ENCODE measurements at regions not wholly inside any gene's neighbourhood (a gene's known extent, or its start where the extent isn't known, plus 50 kb on each side); places are given as distances from the start of the nearest gene placed in this dataset.
"Not testable (repeated sequence)": the region's sequence is repeated elsewhere in the genome, so short reads cannot be mapped to it uniquely, and the experiment has no call there.

DNA sequence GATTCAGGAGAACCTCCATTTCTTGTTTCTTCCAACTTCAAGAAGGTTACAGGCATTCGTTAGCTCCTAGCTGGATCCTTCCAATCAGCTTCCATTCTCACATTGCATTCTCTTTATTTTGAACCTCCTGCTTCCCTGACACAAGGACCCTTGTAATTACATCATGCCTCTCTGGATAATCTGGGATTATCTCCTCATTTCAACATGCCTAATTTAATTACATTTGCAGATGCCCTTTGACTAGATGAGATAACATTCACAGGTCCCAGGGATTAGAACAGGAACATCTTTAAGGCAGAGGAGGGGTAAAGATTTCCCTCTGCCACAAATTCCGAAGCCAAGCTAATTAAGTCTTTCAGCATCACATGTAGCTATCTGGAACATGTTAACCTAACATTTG, 753.8 kb upstream of the PCDH7 start:
- no peak for DNase-seq

DNA sequence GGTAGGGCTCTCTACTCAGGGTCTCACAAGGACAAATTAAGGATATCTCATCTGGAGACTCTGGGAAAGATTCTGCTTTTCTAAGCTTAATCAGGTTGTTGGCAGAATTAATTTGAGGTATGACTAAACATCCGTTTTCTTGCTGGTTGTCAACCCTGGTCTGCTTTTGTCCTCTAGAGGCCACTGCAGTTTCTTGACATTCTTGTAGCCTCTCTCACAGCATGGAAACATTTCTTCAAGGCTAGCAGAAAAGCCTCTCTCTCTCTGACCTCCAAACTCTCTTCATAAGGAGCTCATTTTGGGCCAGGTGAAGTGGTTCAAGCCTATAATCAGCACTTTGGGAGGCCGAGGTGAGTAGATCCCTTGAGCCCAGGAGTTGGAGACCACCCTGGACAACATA, 749.5 kb upstream of the PCDH7 start:
- no peak for DNase-seq

DNA sequence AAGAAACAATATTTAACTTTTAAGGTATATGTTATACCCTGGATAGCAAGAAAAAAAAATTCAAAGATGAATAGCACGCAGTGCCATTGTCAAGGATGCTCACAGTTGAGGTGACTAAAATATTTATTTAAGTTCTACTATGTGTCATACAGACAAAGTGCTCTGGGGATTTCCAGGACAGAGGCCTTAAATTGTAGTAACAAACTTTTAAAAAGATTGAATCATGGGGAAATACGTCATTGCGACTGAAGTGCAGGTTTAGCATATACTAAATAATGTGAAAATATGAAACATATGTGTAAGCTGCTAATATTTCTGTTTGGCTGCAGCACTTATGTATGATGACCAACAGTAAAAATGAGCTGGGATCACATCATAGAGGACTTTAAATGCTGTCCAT, 748.0 kb upstream of the PCDH7 start:
- DNase-seq: no peak

DNA sequence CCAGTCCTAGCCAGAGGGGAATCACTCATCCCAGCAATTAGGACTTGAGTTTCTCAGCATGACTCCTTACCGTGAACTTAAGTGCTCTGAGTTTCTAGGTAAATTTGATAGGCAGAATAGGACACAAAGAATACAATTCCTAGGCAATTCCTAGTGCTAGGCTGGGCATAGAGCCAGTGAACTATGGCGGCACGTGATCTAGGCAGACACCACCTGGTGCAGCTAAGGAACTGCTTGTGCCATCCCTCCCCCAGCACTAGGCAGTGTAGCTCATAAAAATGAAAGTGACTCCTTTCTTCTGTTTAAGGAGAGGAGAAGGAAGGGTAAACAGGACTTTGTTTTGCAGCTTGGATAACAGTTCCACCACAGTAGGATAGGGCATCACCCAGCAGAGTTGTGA, 736.3 kb upstream of the PCDH7 start:
- DNase-seq: no peak

DNA sequence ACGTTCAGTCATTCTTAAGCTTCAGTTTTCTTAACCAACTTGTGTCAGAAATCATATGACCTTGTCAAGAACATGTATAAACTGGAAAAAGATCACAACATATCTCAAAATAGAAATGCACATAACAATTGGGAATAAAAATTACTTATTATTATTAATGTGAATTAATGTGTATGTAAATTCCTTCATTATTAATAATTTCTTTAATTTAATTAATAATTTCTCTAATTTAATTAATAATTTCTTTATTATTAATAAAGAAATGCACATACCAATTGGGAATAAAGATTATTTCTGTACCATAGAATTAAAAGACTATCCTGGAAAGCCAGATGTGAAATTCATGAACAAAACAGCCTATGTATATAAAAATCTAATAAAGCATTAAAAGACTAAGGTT, 718.5 kb upstream of the PCDH7 start:
- DNase-seq: no peak

DNA sequence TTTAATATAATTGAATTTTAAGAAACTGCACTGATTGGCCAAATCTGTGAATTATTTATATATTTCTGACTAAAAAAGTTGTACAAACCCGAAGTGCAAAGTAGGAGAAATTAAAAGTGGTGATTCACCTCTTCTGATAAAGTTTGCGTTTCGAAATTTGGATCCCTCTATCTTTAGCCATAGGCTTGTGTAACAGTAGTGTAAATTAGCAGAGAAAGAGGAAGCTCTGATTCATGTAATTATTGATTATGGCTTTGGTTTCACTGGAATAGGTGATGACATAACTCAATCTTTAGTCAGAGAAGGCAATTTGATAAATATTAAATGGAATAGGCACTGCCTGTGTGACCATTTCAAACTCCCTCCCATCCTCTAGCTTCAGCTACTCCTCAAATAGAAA, 717.8 kb upstream of the PCDH7 start:
- DNase-seq: no peak

DNA sequence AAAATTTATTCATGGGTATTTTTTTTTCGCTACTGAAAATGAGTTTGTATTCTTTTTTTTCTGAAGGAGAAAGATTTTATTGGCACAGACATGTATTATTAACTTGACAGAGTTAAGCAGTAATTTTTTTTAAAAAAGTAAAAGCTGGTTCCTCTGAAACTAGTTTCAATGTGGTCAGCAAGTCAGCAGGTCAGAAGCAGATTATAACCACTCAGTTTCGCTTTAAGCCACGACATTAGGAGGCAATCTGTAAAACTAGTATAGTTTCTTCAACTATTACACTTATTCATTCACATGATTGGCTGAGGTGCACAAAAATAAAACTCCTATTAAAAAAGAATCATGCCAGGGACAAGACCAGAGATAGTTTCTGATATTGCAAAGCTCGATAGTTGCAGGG, 714.2 kb upstream of the PCDH7 start:
- DNase-seq: no peak

DNA sequence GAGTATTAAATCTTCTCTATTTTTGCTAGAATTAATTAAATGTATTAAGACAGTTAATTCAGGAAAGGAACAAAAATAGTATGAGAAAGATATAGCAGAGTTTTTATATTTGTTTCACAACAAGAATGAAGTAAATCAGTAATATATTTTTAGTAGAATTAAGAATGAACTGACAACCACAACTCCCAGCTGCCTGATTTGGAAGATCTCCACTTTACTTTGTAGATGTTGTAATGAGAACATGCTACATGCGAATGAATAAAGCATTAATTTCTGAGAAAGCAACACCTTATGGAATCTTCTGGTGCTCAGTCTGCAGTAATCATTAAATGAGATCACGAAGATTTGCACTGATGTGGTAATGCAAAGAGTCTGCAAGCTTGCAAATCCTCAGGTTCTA, 695.6 kb upstream of the PCDH7 start:
- DNase-seq: no peak

DNA sequence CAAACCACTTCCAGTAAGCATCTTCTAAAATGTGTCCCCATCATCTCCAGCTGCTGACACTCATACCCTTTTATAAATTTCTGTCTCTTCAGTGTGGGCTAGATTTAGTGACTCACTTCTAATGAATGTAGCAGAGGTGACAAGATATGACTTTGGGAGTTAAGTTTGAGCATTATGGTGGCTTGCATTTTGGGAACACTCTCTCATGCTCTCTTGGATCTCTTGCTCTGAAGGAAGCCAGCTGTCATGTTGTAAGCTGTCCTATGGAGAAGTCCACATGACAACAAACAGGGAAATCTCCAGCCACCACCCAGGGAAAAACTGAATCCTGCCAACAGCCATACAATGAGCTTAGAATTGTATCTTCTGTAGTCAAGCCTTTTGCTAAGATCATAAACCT, 691.3 kb upstream of the PCDH7 start:
- no peak for DNase-seq

DNA sequence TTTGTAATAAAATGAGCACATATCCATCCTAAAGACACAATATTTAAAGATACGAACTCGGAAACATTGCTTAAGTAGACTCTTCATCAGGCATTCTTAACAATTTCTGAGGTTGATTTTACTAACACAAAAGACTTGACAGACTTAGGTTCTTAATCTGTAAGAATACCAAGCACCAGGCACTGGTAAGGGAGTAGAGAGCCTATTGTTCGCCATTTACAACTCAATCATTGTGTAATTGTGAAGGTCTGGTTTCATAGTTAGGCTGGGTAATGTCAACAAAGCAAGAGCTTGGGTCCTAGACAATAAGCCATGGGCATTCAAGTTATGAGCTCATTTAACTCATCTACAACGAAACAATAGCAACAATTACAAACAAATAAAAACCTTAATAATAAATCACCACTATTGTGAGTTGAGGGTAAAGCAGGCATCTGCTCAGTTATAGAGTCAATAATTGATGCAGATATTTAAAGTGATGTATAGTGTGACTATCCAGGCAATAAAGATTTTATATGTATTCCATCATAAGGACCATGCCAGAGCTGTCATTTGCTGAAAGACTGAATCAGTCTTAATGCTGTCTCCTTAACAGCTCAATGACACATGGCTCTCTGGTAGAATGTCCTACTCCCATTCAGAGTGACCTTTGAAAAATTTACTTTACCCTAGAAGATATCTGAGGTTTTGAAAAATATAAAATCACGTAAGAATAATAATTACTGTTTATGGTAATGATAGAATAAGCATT, 664.0 kb upstream of the PCDH7 start:
- DNase-seq: no peak

DNA sequence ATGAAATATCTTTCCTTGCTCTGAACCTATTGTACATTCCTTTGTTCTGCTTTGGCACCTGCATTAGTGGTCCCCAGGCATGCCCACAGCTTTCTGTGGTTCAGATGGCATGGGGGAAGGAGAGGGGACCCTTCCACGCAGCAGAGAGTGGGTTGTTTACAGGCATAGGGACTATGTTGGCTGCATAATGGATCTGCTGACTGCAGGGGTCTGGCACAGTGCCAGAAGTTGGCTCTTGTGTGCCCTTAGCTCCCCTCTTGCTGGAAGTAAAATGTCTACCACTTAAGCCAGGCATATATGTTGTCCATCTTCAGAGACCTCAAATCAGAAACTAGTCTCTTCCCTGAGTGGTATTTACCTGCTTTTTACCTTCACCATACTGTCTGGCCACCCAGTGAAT, 651.9 kb upstream of the PCDH7 start:
- no peak for DNase-seq

DNA sequence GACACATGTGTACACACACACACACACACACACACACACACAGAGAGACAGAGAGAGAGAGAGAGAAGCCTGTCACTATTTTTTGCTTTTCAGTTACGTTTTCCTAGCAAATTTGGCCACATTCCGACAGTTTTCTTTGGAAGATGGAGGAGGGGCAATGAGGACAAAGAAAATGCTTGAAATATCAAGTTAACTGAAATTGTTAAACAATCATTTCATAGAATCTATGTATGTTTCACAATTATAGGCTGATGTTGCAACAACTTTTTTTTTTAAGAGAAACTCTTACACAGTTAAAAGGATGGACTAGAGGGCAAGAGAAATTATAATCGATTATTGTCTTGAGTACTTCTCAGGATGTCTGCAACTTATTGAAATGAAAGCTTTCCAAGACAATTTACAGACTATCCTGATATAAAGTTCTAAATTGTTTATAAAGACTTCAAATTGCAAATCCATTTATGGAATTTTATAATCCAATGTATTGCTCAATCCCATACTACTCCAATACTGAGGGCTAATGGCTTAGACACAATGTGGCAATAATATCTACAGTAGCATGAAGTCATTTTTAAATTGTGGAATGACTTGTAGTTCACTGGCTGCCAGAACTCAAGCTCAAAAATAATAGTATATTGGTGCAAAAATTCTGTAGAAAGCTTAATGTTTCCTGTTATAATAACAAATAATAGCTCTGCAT, 647.0 kb upstream of the PCDH7 start:
- DNase-seq: no peak

DNA sequence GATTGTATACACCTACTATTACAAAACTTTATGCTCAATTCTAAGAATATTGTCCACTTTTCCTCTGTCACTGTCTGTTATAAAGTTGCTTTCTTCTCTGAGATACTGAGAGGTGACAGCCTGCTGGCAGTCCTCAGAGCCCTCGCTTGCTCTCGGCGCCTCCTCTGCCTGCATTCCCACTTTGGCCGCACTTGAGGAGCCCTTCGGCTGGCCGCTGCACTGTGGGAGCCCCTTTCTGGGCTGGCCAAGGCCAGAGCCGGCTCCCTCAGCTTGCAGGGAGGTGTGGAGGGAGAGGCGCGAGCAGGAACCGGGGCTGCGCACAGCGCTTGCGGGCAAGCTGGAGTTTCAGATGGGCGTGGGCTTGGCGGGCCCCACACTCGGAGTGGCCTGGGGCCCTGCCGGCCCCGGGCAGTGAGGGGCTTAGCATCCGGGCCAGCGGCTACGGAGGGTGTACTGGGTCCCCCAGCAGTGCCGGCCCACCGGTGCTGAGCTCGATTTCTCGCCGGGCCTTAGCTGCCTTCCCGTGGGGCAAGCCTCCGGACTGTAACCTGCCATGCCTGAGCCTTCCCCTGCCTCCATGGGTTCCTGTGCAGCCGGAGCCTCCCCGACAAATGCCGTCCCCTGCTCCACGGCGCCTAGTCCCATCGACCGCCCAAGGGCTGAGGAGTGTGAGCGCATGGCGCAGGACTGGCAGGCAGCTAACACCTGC, 627.6 kb upstream of the PCDH7 start:
- DNase-seq: not testable (repeated sequence)

DNA sequence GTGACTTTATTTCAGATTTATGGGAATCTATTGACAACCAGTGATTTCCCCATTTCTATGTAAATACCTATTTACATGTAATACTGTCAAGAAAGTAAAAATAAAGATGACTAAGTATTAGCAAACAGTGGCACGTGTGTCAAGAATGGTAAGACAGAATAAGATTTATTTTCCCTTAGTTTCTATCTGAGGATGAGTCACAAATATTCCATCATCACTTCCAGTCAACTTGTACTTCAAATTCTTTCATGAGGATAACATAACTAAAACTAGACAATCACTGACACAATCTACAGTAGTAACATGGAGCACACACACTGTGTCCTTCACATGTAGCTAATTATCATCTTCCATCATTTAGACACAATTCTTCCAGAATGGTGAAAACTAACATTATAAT, 625.3 kb upstream of the PCDH7 start:
- DNase-seq: no peak

DNA sequence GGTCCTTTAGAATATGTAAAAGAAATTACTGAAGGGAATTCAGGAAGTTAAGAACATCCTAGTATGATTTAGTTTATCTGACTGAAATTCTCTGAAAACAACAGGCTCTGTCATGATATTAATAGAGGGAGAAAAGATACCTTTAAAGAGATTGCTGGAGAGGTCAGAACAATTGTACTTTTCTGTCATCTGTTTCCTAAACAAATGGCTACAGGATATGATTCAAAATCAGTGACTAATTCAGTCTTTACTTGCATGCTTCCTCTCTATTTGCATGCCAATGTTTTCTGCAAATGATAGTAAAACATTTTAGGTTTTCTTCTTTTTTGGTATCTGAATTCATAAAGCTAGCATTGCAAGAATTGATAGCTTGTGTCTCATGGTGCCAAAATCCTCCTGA, 616.7 kb upstream of the PCDH7 start:
- DNase-seq: no peak

DNA sequence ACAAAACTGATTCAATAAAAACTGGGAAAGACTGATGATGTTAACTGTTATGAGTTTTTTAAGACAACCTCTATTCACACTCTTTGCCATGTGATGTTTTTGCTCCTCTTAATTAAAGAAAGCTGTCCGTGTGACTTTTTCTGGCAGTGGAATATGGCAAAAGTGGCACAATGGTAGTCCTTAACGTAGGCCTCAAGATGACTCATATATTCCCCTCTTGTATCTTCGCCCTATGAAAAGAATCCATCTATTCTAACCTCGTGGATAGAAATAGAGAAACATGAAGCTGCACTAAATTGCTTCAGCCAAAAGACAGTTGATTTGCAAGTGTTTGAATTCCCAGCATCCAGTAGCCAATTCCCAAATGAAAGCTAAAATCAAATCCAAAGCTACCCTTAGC, 603.8 kb upstream of the PCDH7 start:
- no peak for DNase-seq

DNA sequence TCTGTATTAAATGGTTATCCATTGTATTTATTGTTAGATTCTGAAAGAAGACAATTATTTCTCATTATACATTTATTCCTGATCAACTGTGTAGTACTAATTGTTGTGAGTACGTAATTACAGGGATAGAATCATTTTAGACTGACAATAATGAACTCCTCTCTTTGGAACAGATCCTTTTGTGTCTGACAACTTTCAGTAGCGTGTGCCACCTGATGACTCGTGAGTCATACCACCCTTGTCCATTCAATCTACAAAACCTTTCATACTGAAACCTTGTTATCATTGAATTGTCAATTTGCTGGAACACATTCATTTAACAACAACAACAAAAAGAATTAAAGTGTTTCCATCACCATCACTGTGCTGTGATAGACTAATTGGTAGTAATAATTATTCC, 602.7 kb upstream of the PCDH7 start:
- DNase-seq: no peak

DNA sequence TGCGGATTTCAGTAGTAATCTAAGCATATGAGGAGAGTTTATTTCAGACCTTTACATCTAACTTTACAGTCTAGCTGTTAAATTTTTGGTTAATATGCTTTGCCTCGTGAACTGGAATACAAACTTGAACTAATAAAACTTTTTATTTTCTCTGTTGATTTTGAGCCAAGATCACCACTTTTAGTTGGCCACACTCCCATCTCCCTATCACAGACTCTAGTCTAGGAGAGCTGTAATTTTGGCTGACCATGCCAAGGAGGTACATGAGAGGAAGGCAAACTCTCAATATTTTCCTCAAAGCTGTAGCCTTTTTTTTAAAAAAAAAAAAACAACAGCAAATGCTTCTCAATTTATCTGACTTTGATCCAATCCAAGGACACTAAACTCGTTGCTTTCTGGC, 597.5 kb upstream of the PCDH7 start:
- no peak for DNase-seq

DNA sequence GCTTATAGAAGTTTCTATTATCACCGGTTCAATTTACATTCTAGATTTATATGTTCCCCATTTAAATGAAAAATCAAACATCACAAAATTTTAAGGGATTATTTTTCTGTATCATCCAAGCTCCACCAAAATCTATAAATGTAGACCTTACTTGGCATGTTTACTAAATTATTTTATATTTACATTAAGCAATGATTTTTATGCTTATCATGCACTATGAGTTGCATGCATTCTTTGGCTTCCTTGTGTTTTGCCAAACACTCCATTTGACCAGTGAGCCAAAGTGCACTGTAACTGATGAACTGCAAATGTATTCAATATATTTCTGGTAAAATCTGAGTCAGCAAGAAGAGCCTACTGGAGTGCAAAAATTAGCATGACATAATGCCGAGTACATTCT, 595.5 kb upstream of the PCDH7 start:
- DNase-seq: not testable (repeated sequence)

DNA sequence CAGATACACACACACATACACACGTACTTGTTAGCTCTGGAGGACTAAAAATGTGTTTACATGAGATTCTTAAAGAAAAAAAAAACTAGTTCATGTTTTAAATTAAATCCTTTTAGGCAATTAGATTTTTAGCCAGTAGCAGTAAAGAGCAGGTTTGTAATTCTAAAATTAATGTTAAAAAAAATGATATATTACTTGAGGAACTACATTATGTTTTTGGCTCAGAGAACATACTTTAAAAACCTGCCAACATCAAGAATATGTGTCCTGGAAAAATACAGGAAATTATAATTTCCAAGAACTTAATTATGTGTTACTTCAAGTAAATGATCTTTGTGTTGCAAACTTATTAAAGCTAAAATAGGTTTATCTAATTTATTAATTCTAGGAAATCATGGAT, 594.3 kb upstream of the PCDH7 start:
- DNase-seq: no peak

DNA sequence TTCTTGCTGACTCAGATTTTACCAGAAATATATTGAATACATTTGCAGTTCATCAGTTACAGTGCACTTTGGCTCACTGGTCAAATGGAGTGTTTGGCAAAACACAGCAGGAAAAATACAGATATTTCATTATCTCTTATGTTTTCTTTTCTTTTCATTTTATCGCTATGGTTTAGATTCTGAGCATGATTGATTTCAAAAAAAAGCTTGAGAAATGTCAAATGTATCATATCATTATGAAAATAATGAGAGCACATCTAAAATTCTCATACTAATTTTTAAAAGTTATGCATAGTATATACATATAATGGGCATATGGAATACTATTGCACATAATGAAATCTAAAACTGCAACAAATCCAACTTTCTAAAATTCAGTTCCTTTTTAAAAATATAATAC, 593.8 kb upstream of the PCDH7 start:
- no peak for DNase-seq

DNA sequence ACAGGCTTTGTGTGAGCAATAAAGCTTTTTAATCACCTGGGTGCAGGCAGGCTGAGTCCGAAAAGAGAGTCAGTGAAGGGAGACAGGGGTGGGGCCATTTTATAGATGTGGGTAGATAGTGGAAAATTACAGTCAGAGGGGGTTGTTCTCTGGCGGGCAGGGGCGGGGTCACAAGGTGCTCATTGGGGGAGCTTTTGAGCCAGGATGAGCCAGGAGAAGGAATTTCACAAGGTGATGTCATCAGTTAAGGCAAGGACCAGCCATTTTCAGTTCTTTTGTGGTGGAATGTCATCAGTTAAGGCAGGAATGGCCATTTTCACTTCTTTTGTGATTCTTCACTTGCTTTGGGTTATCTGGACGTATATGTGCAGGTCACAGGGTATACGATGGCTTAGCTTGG, 571.3 kb upstream of the PCDH7 start:
- DNase-seq: not testable (repeated sequence)

DNA sequence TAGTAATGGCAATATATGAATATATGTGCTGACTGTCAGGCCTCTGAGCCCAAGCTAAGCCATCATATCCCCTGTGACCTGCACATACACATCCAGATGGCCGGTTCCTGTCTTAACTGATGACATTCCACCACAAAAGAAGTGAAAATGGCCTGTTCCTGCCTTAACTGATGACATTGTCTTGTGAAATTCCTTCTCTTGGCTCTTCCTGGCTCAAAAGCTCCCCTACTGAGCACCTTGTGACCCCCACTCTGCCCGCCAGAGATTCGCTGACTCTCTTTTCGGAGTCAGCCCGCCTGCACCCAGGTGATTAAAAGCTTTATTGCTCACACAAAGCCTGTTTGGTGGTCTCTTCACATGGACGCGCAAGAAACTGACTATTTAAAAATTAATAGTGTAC, 570.6 kb upstream of the PCDH7 start:
- not testable (repeated sequence) for DNase-seq

DNA sequence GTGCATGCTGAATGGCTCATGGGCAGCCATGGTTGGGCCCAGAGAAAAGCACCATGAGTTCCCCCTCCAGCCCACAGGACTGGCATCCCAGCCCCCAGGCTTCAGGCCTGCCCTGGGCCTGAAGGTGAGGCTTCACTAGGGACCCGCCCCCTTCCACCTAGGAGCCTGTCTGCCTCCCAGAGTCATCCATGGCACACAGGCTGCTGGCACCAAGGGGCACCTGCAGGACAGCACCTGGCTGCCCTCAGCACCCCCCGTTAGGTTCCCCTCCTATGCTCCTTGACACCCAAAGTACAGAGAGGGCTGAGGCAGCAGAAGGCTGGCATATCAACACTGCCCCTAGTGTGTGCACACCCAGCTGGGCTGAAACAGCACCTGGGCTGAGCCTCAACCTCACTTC, 566.7 kb upstream of the PCDH7 start:
- no peak for DNase-seq

Measured in stimulated activated CD4-positive, alpha-beta T cell treated with anti-CD3 and anti-CD28 coated beads, Interleukin-2, amount 100 ng/mL, for 24 hours (primary cell).